ENCODE measurements at regions not wholly inside any gene's neighbourhood (a gene's known extent, or its start where the extent isn't known, plus 50 kb on each side); places are given as distances from the start of the nearest gene placed in this dataset.

GRCh38 chr12:114823724-114824123 lies 139.7 kb upstream of the TBX3 start:
- TF ChIP-seq POLR2A (IDR thresholded peaks at IDR 0.05) = no peak
- TF ChIP-seq CTCF (IDR thresholded peaks at IDR 0.05) = no peak
- no peak for DNase-seq (ENCODE audit: low spot score in 2 of 2)
- WGBS, 2 donors = 64 to 82% methylated on average over 8 of the region's 8 CpGs
- intact Hi-C loops (cut with DNase I; ENCODE audit: low total_unique reads) = no loop called here
- H3K4me3 ChIP-seq (ENCODE audit: low read depth, poor library complexity, severe bottlenecking) = no peak overlapping the region

- 80 to 86% methylated on average over 3 of the region's 3 CpGs for WGBS, 2 donors
- TF ChIP-seq CTCF (IDR thresholded peaks at IDR 0.05) = no peak
- H3K4me3 ChIP-seq (ENCODE audit: low read depth, poor library complexity, severe bottlenecking) = no peak overlapping the region
- no peak for DNase-seq (ENCODE audit: low spot score in 2 of 2)
- intact Hi-C loops (cut with DNase I; ENCODE audit: low total_unique reads) = no loop called here
Observed at GRCh38 chr12:114821570-114821969, 137.6 kb upstream of the TBX3 start.

GRCh38 chr12:114820796-114821195 lies 136.8 kb upstream of the TBX3 start:
- no peak overlapping the region for H3K4me3 ChIP-seq (ENCODE audit: low read depth, poor library complexity, severe bottlenecking)
- no peak for DNase-seq (ENCODE audit: low spot score in 2 of 2)
- 41 to 51% methylated on average over 5 of the region's 5 CpGs for WGBS, 2 donors
- intact Hi-C loops (cut with DNase I; ENCODE audit: low total_unique reads) = no loop called here
- TF ChIP-seq CTCF (IDR thresholded peaks at IDR 0.05) (no peak), POLR2A (IDR thresholded peaks at IDR 0.05) (no peak)

GRCh38 chr12:114817571-114818425 lies 133.8 kb upstream of the TBX3 start:
- no peak for DNase-seq (ENCODE audit: low spot score in 2 of 2)
- intact Hi-C loops (cut with DNase I; ENCODE audit: low total_unique reads) = no loop called here
- H3K4me3 ChIP-seq (ENCODE audit: low read depth, poor library complexity, severe bottlenecking) = no peak overlapping the region
- 77 to 84% methylated on average over 22 to 28 of the region's 28 CpGs for WGBS, 2 donors
- TF ChIP-seq CTCF (IDR thresholded peaks at IDR 0.05) (no peak), POLR2A (IDR thresholded peaks at IDR 0.05) (no peak)

GRCh38 chr12:114815026-114815795 lies 131.2 kb upstream of the TBX3 start:
- TF ChIP-seq POLR2A (IDR thresholded peaks at IDR 0.05) (no peak), CTCF (IDR thresholded peaks at IDR 0.05) (no peak)
- H3K4me3 ChIP-seq (ENCODE audit: low read depth, poor library complexity, severe bottlenecking) = no peak overlapping the region
- DNase-seq (ENCODE audit: low spot score in 2 of 2) = no peak
- intact Hi-C loops (cut with DNase I; ENCODE audit: low total_unique reads) = no loop called here
- 83 to 87% methylated on average over 10 of the region's 10 CpGs for WGBS, 2 donors

All from lower leg skin (tissue), 4 donors.